Activated B cell treated with CpG ODN at 0.5 μM for 24 hours (primary cell): ENCODE measurements at regions not wholly inside any gene's neighbourhood (a gene's known extent, or its start where the extent isn't known, plus 50 kb on each side); places are given as distances from the start of the nearest gene placed in this dataset.

Source experiments
- ATAC-seq: fragments of 200-7000 bp; cut with Tn5 transposase; one replicate; pipeline ENCODE4 v1.10.0; 2021; ENCODE audit warnings: low read depth, mild to moderate bottlenecking, moderate library complexity
- CTCF ChIA-PET: fragments of 350-600 bp; sonication (Branson Sonifier 250); formaldehyde crosslinking; loops from one replicate; lab custom pipeline; 2021; ENCODE audit warnings: antibody characterized with exemption; lab: Charles Lee
- POLR2A ChIA-PET: fragments of 350-600 bp; sonication (Branson Sonifier 250); formaldehyde crosslinking; loops from one replicate; lab custom pipeline; 2021; ENCODE audit warnings: antibody characterized with exemption; lab: Charles Lee
- DNase-seq: peaks from one replicate; pipeline ENCODE4 v3.0.0; 2022
- H3K27ac Mint-ChIP-seq: one replicate; pipeline ENCODE4 v1.8.0; 2020; ENCODE audit warnings: mixed read lengths
- H3K27me3 Mint-ChIP-seq: one replicate; pipeline ENCODE4 v1.8.0; 2021; ENCODE audit warnings: mixed read lengths
- H3K36me3 Mint-ChIP-seq: one replicate; pipeline ENCODE4 v1.8.0; 2021; ENCODE audit warnings: low read depth, mixed read lengths
- H3K4me1 Mint-ChIP-seq: one replicate; pipeline ENCODE4 v1.8.0; 2021; ENCODE audit warnings: mixed read lengths
- H3K4me3 Mint-ChIP-seq: one replicate; pipeline ENCODE4 v1.8.0; 2020; ENCODE audit warnings: mild to moderate bottlenecking, mixed read lengths
- H3K9me3 Mint-ChIP-seq: one replicate; pipeline ENCODE4 v1.8.0; 2020; ENCODE audit warnings: mixed read lengths
- intact Hi-C: fragments of 100-400 bp; cut with micrococcal nuclease; formaldehyde crosslinking; loops from one replicate; pipeline ENCODE4 v1.15.1; 2024
- TF ChIP-seq, protein P1 (sequence below): fragments of 200-600 bp; IDR thresholded peaks from one replicate; pipeline ENCODE4 v1.8.0; 2022; ENCODE audit warnings: antibody characterized with exemption, mild to moderate bottlenecking

DNA sequence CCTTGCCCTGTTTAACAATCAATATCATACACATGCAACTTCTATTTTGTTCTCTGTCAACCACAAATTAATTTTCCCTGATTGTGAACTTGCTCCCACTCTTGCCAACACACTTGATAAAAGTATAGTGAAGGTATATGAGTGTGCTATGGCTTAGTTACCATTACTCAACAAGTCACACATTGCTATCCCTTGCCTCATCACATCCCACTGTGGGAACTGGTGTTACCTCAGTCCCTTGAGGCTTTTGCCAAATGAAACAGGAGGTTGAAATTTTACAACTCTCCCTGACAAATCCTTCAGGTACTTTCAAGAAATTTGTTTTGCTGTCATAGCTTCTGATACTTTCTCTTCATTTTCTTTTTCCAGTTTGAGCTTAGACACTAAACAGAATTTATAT is 472.5 kb upstream of the SEMA3D start:
- H3K36me3 Mint-ChIP-seq = no peaks in the 10 kb centered on the region
- no peak overlapping the region for H3K4me3 Mint-ChIP-seq
- no peak for ATAC-seq
- no peaks in the 10 kb centered on the region for H3K27me3 Mint-ChIP-seq
- H3K4me1 Mint-ChIP-seq = no peaks in the 10 kb centered on the region
- TF ChIP-seq, protein P1, sequence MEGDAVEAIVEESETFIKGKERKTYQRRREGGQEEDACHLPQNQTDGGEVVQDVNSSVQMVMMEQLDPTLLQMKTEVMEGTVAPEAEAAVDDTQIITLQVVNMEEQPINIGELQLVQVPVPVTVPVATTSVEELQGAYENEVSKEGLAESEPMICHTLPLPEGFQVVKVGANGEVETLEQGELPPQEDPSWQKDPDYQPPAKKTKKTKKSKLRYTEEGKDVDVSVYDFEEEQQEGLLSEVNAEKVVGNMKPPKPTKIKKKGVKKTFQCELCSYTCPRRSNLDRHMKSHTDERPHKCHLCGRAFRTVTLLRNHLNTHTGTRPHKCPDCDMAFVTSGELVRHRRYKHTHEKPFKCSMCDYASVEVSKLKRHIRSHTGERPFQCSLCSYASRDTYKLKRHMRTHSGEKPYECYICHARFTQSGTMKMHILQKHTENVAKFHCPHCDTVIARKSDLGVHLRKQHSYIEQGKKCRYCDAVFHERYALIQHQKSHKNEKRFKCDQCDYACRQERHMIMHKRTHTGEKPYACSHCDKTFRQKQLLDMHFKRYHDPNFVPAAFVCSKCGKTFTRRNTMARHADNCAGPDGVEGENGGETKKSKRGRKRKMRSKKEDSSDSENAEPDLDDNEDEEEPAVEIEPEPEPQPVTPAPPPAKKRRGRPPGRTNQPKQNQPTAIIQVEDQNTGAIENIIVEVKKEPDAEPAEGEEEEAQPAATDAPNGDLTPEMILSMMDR = no peak
- H3K9me3 Mint-ChIP-seq = peaks cover 3% of the 10 kb centered on the region
- POLR2A ChIA-PET = no interaction called here
- intact Hi-C loops = no loop called here
- no peak for DNase-seq
- H3K27ac Mint-ChIP-seq = no peak overlapping the region
- CTCF ChIA-PET = no interaction called here

DNA sequence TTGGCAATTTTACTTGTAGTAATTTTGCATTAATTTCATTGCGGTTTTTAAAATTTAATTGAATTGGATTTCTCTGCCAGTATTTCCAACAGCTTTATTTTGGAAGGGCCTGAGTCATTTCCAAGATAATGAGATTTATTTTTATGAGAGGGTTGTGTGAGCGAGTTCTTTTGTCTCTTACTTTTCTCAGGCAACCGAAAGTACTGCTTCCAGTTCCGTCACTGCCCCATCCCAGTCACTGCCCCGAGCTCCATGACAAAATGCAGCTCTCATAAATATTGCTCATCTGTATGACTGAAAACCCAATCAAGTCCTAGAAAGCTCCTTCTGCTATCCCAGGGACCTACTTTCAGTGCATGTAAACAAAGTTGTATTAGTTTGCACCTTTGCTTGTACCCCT is 468.4 kb upstream of the SEMA3D start:
- Mint-ChIP-seq H3K27ac (no peak overlapping the region), H3K9me3 (no peaks in the 10 kb centered on the region), H3K36me3 (no peaks in the 10 kb centered on the region), H3K4me3 (no peak overlapping the region), H3K4me1 (no peaks in the 10 kb centered on the region), H3K27me3 (no peaks in the 10 kb centered on the region)
- TF ChIP-seq, protein P1 = no peak
- CTCF ChIA-PET = no interaction called here
- POLR2A ChIA-PET = no interaction called here
- intact Hi-C loops = no loop called here
- no peak for ATAC-seq
- DNase-seq = no peak

GRCh38 chr7:85644272-85644671 is 457.4 kb upstream of the SEMA3D start:
- TF ChIP-seq, protein P1 = no peak
- no peak for ATAC-seq
- intact Hi-C loops = no loop called here

DNA sequence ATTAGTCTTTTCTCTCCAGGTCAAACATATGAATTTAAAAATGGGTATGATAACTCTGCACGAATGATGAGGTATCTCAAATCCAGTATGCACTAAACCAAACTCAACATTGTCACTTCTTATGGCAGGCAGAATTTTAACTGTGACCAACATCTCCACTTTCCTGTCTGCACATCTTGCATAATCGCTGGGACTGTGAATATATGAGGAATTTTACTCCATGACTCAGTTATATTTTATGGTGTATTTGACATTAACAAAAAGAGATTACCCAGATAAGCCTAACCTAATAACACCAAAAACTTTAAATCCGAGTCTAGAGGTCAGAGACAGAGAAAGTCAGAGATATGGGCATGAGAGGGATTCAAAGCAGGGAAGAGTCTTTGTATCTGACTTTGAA is 454.5 kb upstream of the SEMA3D start:
- intact Hi-C loops = no loop called here
- ChIA-PET POLR2A (no interaction called here), CTCF (no interaction called here)
- DNase-seq = no peak
- Mint-ChIP-seq H3K27ac (no peak overlapping the region), H3K27me3 (no peaks in the 10 kb centered on the region), H3K36me3 (no peaks in the 10 kb centered on the region), H3K4me3 (no peak overlapping the region), H3K4me1 (no peaks in the 10 kb centered on the region), H3K9me3 (no peaks in the 10 kb centered on the region)
- no peak for ATAC-seq
- TF ChIP-seq, protein P1 = no peak

More at GRCh38 chr7:85644272-85644671, 457.4 kb upstream of the SEMA3D start:
- Mint-ChIP-seq H3K27ac (no peak overlapping the region), H3K4me3 (no peak overlapping the region), H3K4me1 (no peaks in the 10 kb centered on the region), H3K9me3 (no peaks in the 10 kb centered on the region), H3K36me3 (no peaks in the 10 kb centered on the region), H3K27me3 (no peaks in the 10 kb centered on the region)
- ChIA-PET POLR2A (no interaction called here), CTCF (no interaction called here)
- no peak for DNase-seq

GRCh38 chr7:85638394-85638793 is 451.5 kb upstream of the SEMA3D start:
- TF ChIP-seq, protein P1 = no peak
- H3K4me1 Mint-ChIP-seq = no peaks in the 10 kb centered on the region
- H3K4me3 Mint-ChIP-seq = no peak overlapping the region
- DNase-seq (no peak), ATAC-seq (no peak)
- ChIA-PET CTCF (no interaction called here), POLR2A (no interaction called here)
- H3K27ac Mint-ChIP-seq = no peak overlapping the region
- no peaks in the 10 kb centered on the region for H3K27me3 Mint-ChIP-seq
- H3K36me3 Mint-ChIP-seq = no peaks in the 10 kb centered on the region
- H3K9me3 Mint-ChIP-seq = no peaks in the 10 kb centered on the region
- intact Hi-C loops = no loop called here
